Ovary (tissue), 3 donors: ENCODE measurements at regions not wholly inside any gene's neighbourhood (a gene's known extent, or its start where the extent isn't known, plus 50 kb on each side); places are given as distances from the start of the nearest gene placed in this dataset.

Experiments
- CTCF ChIP-seq, 3 donors: fragments of 450-650 bp in 2 of 3; fragments of 200-600 bp in 1 of 3; IDR thresholded peaks; one replicate each; pipeline versions ENCODE4 v1.5.1 to v1.8.0; 2016 to 2022; ENCODE audit warnings: antibody characterized with exemption in 3 of 3, mild to moderate bottlenecking in 1 of 3
- POLR2A ChIP-seq: fragments of 450-650 bp; IDR thresholded peaks from one replicate; pipeline ENCODE4 v1.6.1; 2017; ENCODE audit warnings: antibody characterized with exemption, mild to moderate bottlenecking, moderate library complexity
- donor health status: DM: no; HTN: no; CAD: no.

GRCh38 chr20:52592567-52592966 lies 379.6 kb upstream of the TSHZ2 start:
- no peak for TF ChIP-seq CTCF (IDR thresholded peaks at IDR 0.05)
- TF ChIP-seq POLR2A, result no peak
